Trophoblast cell (in vitro differentiated cells and primary cell): ENCODE measurements at regions not wholly inside any gene's neighbourhood (a gene's known extent, or its start where the extent isn't known, plus 50 kb on each side); places are given as distances from the start of the nearest gene placed in this dataset.

ENCODE experiments used
- DNase-seq, 2 donors: peaks; one replicate each; pipeline ENCODE4 v3.0.0-alpha.2; 2016
- H2AFZ ChIP-seq: 2 replicates; pipeline ENCODE4 v1.6.1; 2013; ENCODE audit warnings: low read length, moderate library complexity, mild to moderate bottlenecking; ENCODE audit not compliant: insufficient read depth, poor library complexity
- H2AK5ac ChIP-seq: 2 replicates; pipeline ENCODE4 v1.6.1; 2013; ENCODE audit warnings: mild to moderate bottlenecking, low read length
- H2BK120ac ChIP-seq: 2 replicates; pipeline ENCODE4 v1.6.1; 2013; ENCODE audit warnings: low read length, mild to moderate bottlenecking, moderate library complexity; ENCODE audit not compliant: insufficient read depth, poor library complexity
- H2BK12ac ChIP-seq: 2 replicates; pipeline ENCODE4 v1.6.1; 2013; ENCODE audit warnings: mild to moderate bottlenecking, low read length, moderate library complexity
- H2BK5ac ChIP-seq: 2 replicates; pipeline ENCODE4 v1.6.1; 2013; ENCODE audit warnings: low read length, low read depth, moderate library complexity, mild to moderate bottlenecking; ENCODE audit not compliant: poor library complexity
- H3K14ac ChIP-seq: 2 replicates; pipeline ENCODE4 v1.6.1; 2013; ENCODE audit warnings: mild to moderate bottlenecking, low read length
- H3K18ac ChIP-seq: 2 replicates; pipeline ENCODE4 v1.6.1; 2013; ENCODE audit warnings: mild to moderate bottlenecking, low read length
- H3K23ac ChIP-seq: 2 replicates; pipeline ENCODE4 v1.6.1; 2013; ENCODE audit warnings: low read length
- H3K27ac ChIP-seq: 2 replicates; pipeline ENCODE4 v1.5.1; 2013; ENCODE audit warnings: low read depth, mild to moderate bottlenecking, inconsistent platforms, low read length, moderate library complexity
- H3K27me3 ChIP-seq: 2 replicates; pipeline ENCODE4 v1.6.1; 2013; ENCODE audit warnings: inconsistent platforms, mild to moderate bottlenecking, low read length, moderate library complexity; ENCODE audit not compliant: insufficient read depth
- H3K36me3 ChIP-seq, 2 experiments: 1 replicate in 1 of 2; 2 replicates in 1 of 2; pipeline ENCODE4 v1.6.1; 2013; ENCODE audit warnings: low read length in 2 of 2, mild to moderate bottlenecking in 2 of 2, moderate library complexity in 1 of 2; ENCODE audit not compliant: insufficient read depth in 2 of 2, control insufficient read depth in 1 of 2
- H3K4ac ChIP-seq: 2 replicates; pipeline ENCODE4 v1.6.1; 2013; ENCODE audit warnings: low read depth, mild to moderate bottlenecking, low read length, moderate library complexity
- H3K4me1 ChIP-seq, 2 experiments: 1 replicate in 1 of 2; 2 replicates in 1 of 2; pipeline ENCODE4 v1.6.1; 2013; ENCODE audit warnings: low read length in 2 of 2, mild to moderate bottlenecking in 2 of 2, moderate library complexity in 1 of 2; ENCODE audit not compliant: insufficient read depth in 2 of 2, control insufficient read depth in 1 of 2
- H3K4me2 ChIP-seq: 2 replicates; pipeline ENCODE4 v1.6.1; 2013; ENCODE audit warnings: inconsistent platforms, mild to moderate bottlenecking, low read length, moderate library complexity
- H3K4me3 ChIP-seq: 2 replicates; pipeline ENCODE4 v1.5.1; 2013; ENCODE audit warnings: mild to moderate bottlenecking, low read depth, low read length, inconsistent platforms
- H3K79me1 ChIP-seq: one replicate; pipeline ENCODE4 v1.6.1; 2013; ENCODE audit warnings: low read length
- H3K79me2 ChIP-seq: 2 replicates; pipeline ENCODE4 v1.6.1; 2013; ENCODE audit warnings: low read length, mild to moderate bottlenecking; ENCODE audit not compliant: control insufficient read depth, insufficient read depth, poor library complexity
- H3K9ac ChIP-seq: 2 replicates; pipeline ENCODE4 v1.6.1; 2013; ENCODE audit warnings: mild to moderate bottlenecking, low read length
- H3K9me3 ChIP-seq: 2 replicates; pipeline ENCODE4 v1.6.1; 2013; ENCODE audit warnings: low read depth, mild to moderate bottlenecking, control low read depth, inconsistent platforms, low read length; ENCODE audit not compliant: insufficient read depth
- H4K12ac ChIP-seq: 2 replicates; pipeline ENCODE4 v1.6.1; 2013; ENCODE audit warnings: low read depth, mild to moderate bottlenecking, low read length, moderate library complexity
- H4K8ac ChIP-seq: 2 replicates; pipeline ENCODE4 v1.6.1; 2013; ENCODE audit warnings: low read depth, mild to moderate bottlenecking, low read length, moderate library complexity
- H4K91ac ChIP-seq: one replicate; pipeline ENCODE4 v1.6.1; 2013; ENCODE audit warnings: low read depth, mild to moderate bottlenecking, low read length, moderate library complexity
- WGBS: extraction: QIAGEN DNeasy Blood & Tissue Kit; methylation state at CpG from one replicate; pipeline ENCODE4 v1.1.7; 2013; ENCODE audit warnings: missing lambda C conversion rate; ENCODE audit not compliant: insufficient read length, insufficient coverage; ENCODE audit errors: extremely low coverage; 5-methylcytosine and 5-hydroxymethylcytosine counted together

DNA sequence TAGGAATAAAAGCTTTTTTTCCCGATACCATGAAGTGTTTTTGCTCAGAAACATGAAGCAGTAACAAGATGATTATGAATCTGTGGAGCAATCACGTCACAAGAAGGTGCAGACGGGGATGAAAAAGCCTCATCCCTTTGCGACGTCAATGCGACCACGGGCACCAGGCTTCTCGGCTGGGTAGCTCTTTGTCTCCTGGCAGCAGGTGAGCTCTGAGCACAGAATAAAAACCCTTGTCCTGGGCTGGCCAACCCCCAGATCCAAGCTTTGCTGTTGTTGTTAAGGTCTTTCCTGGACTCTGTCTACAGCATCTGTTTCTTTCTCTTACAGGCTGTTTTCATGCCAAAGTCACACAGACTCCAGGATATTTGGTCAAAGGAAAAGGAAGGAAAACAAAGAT lies 113.8 kb downstream of the ANKRD18B start:
- no CpG with 5 or more reads among the region's 8 CpGs for WGBS
- no peak overlapping the region for H3K4me3 ChIP-seq

DNA sequence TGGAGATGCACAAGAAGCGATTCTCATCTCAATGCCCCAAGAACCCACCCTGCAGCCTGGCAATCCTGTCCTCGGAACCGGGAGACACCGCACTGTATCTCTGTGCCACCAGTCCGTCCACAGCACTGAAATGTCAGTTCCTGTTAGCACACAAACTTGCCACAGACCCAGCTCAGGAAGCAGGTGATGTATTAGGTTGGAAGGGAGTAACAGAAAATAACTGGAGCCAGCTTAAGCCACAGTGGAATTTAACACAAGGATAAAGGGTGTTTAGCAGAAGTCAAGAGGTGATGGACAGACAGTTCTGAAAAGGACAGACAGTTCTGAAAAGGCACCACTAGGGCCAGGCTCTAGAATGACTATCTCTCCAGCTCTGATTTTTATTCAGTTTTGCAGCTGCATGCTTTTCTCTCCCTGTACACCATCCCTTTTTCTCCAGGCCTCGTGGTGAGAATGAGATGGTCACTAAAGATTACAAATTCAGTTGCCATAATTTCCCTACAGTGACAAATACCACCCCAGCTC lies 114.4 kb downstream of the ANKRD18B start:
- H3K79me2 ChIP-seq, result no peaks in the 10 kb centered on the region
- no peak overlapping the region for H3K9ac ChIP-seq
- no peak overlapping the region for H4K12ac ChIP-seq
- H3K36me3 ChIP-seq, result no peaks in the 10 kb centered on the region
- no peak overlapping the region for H3K14ac ChIP-seq
- no peak overlapping the region for H3K4me2 ChIP-seq
- no peak for DNase-seq
- H2BK120ac ChIP-seq, result no peak overlapping the region
- H3K27ac ChIP-seq, result no peak overlapping the region
- H3K4ac ChIP-seq, result no peak overlapping the region
- H2BK12ac ChIP-seq, result no peak overlapping the region
- no peaks in the 10 kb centered on the region for H3K9me3 ChIP-seq
- H2AFZ ChIP-seq, result no peak overlapping the region
- H3K79me1 ChIP-seq, result no peaks in the 10 kb centered on the region
- H2BK5ac ChIP-seq, result no peak overlapping the region
- no peak overlapping the region for H2AK5ac ChIP-seq
- WGBS, result no CpG with 5 or more reads among the region's 6 CpGs
- H3K18ac ChIP-seq, result no peak overlapping the region
- H4K91ac ChIP-seq, result no peak overlapping the region
- H3K27me3 ChIP-seq, result no peaks in the 10 kb centered on the region
- H3K23ac ChIP-seq, result no peak overlapping the region
- H3K4me3 ChIP-seq, result no peak overlapping the region
- H4K8ac ChIP-seq, result no peak overlapping the region
- H3K4me1 ChIP-seq, result no peaks in the 10 kb centered on the region

More for the DNA sequence above, 113.8 kb downstream of the ANKRD18B start:
- DNase-seq, result no peak
- Histone ChIP-seq H4K8ac (no peak overlapping the region), H3K9ac (no peak overlapping the region), H3K79me2 (no peaks in the 10 kb centered on the region), H3K36me3 (no peaks in the 10 kb centered on the region), H2AFZ (no peak overlapping the region), H3K4me1 (no peaks in the 10 kb centered on the region), H2AK5ac (no peak overlapping the region), H3K23ac (no peak overlapping the region), H3K27ac (no peak overlapping the region), H4K12ac (no peak overlapping the region), H3K27me3 (no peaks in the 10 kb centered on the region), H3K4me2 (no peak overlapping the region), H2BK120ac (no peak overlapping the region), H3K9me3 (no peaks in the 10 kb centered on the region), H3K79me1 (no peaks in the 10 kb centered on the region), H3K18ac (no peak overlapping the region), H2BK5ac (no peak overlapping the region), H4K91ac (no peak overlapping the region), H2BK12ac (no peak overlapping the region), H3K14ac (no peak overlapping the region), H3K4ac (no peak overlapping the region)

DNA sequence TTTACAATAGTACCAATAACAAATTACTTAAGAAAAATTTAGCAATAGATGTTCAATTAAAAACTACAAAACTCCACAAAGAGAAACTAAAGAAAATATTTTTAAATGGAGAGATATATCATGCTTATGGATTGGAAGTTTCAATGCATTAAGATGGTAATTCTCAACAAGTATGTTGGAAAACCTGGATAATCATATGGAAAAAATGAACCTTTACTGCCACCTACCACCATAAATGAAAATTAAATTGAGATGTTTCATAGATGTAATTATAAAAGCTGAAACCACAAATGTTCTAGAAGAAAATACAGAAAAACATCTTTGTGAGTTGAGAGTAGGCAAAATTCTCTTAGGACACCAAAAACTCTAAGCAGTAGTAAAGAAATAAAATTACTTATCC lies 121.7 kb downstream of the ANKRD18B start:
- Histone ChIP-seq H4K91ac (no peak overlapping the region), H3K14ac (no peak overlapping the region), H2BK120ac (no peak overlapping the region), H3K23ac (no peak overlapping the region), H3K79me2 (no peaks in the 10 kb centered on the region), H2AK5ac (no peak overlapping the region), H2AFZ (no peak overlapping the region), H3K27ac (no peak overlapping the region), H4K8ac (no peak overlapping the region), H3K4me3 (no peak overlapping the region), H3K4ac (no peak overlapping the region), H3K18ac (no peak overlapping the region), H3K4me2 (no peak overlapping the region), H3K36me3 (no peaks in the 10 kb centered on the region), H3K79me1 (no peaks in the 10 kb centered on the region), H3K4me1 (no peaks in the 10 kb centered on the region), H4K12ac (no peak overlapping the region), H3K9me3 (no peaks in the 10 kb centered on the region), H2BK12ac (no peak overlapping the region), H3K27me3 (no peaks in the 10 kb centered on the region), H3K9ac (no peak overlapping the region), H2BK5ac (no peak overlapping the region)
- no peak for DNase-seq

GRCh38 chr9:33649463-33649862 lies 125.4 kb downstream of the ANKRD18B start:
- Histone ChIP-seq H2AFZ (no peak overlapping the region), H4K12ac (no peak overlapping the region), H3K36me3 (no peaks in the 10 kb centered on the region), H3K4me2 (no peak overlapping the region), H3K79me2 (no peaks in the 10 kb centered on the region), H3K9ac (no peak overlapping the region), H2BK120ac (no peak overlapping the region), H3K4me1 (no peaks in the 10 kb centered on the region), H3K4ac (no peak overlapping the region), H4K91ac (no peak overlapping the region), H3K27me3 (no peaks in the 10 kb centered on the region), H3K23ac (no peak overlapping the region), H3K4me3 (no peak overlapping the region), H3K9me3 (no peaks in the 10 kb centered on the region), H3K27ac (no peak overlapping the region), H2AK5ac (no peak overlapping the region), H3K14ac (no peak overlapping the region), H3K79me1 (no peaks in the 10 kb centered on the region), H3K18ac (no peak overlapping the region), H4K8ac (no peak overlapping the region), H2BK12ac (no peak overlapping the region), H2BK5ac (no peak overlapping the region)
- no peak for DNase-seq
